Pons (tissue), 1 donor: ENCODE measurements at regions not wholly inside any gene's neighbourhood (a gene's known extent, or its start where the extent isn't known, plus 50 kb on each side); places are given as distances from the start of the nearest gene placed in this dataset.
A peak's percentile ranks its signal among the peaks of the same experiment; 100 is the strongest.
"Not testable (repeated sequence)": the region's sequence is repeated elsewhere in the genome, so short reads cannot be mapped to it uniquely, and the experiment has no call there.

Experiments used
- DNase-seq: peaks from one replicate; pipeline ENCODE4 v3.0.0-alpha.2; 2016; ENCODE audit warnings: low spot score

DNA sequence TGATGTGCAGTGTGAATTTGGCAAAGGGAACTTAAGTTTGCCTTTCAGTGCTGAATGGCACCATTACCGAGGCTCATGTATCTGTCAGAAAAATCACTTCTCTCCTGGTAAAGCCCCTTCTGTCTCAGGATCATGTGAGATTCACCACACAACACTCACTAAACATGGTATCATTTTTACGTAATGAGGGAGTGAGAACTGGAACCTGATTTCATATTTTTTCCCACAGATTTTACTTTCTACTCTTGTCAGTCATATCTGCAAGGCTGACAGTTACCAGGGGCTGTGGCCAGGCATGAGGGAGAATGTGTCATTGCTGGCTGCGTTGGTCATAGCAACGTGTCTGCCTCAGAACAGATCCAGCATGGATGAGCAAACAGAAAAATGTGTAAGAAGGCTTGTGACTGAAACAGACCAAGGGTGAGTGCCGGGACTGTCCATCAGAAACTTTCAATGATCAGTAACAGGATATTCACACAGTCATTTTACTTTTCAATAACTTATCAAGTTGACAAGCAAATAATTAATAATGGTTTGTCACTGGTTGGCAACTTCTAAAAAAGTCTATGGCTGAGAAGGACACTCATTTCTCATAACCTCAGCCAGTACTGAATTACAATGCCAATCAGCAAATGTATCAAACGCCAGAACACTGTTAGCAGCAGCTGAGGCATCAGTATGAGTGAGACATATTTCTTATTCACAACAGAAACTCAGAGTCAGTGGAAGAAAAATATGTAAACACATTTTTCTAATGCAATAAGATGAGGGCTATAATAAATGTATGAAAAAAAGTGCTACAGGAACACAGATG lies 100.5 kb downstream of the CDC42EP3 start:
- DNase-seq, result no peak

- no peak for DNase-seq
Observed at GRCh38 chr2:37571587-37572136, 99.8 kb downstream of the CDC42EP3 start.

- DNase-seq, result no peak
Observed at GRCh38 chr2:37573451-37574388, 97.7 kb downstream of the CDC42EP3 start.

DNA sequence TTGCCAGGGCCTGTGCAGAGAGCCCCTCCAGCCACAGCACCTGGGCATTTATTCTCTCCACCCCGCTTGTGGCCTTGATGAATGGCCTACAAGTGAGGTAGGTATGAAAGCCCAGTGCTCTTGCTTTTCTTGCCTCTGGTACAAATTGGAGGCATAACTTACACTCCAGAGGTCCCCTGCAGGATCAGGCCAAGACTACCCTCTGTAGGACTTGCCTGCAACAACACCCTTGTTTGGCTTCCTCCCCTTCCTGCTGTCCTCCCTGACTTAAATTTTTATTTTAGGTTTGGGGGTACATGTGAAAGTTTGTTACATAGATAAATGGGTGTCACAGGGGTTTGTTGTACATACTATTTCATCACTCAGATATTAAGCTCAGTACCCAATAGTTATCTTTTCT lies 95.7 kb downstream of the CDC42EP3 start:
- no peak for DNase-seq

DNA sequence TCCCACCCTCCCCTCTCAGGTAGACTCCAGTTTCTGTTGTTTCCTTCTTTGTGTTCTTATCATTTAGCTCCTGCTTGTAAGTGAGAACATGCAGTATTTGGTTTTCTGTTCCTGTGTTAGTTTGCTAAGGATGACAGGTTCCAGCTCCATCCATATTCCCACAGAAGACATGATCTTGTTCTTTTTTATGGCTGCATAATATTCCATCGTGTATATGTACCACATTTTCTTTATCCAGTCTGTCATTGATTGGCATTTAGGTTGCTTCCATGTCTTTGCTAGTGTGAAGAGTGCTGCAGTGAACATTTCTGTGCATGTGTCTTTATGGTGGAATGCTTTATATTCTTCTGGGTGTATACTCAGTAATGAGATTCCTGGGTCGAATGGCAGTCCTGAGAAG lies 95.2 kb downstream of the CDC42EP3 start:
- DNase-seq, result not testable (repeated sequence)

- no peak for DNase-seq
Observed at GRCh38 chr2:37576831-37577230, 94.6 kb downstream of the CDC42EP3 start.

GRCh38 chr2:37579192-37579713 lies 92.2 kb downstream of the CDC42EP3 start:
- DNase-seq, result no peak

- DNase-seq, result not testable (repeated sequence)
Observed at GRCh38 chr2:37579949-37580348, 91.5 kb downstream of the CDC42EP3 start.

DNA sequence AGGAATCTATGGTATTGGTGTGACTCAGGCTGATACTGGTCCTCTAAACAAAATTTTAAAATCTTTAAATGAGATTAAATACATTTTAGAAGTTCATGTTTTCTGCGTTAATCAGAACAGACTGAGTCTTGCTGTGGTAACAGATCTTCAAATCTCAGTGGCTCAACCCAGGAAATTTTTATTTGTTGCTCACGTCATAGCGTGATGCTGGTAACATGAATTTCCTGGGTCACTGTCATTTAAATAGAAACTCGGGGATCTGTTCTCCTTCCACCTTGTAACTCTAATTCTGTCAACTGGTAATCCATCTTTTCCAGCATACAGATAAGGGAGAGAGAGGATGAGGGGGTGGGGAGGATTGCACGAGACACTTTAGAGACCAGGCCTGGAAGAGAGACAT lies 90.0 kb downstream of the CDC42EP3 start:
- no peak for DNase-seq

GRCh38 chr2:37582481-37583220 lies 88.8 kb downstream of the CDC42EP3 start:
- DNase-seq, result no peak

- no peak for DNase-seq
Observed at GRCh38 chr2:37583402-37583801, 88.0 kb downstream of the CDC42EP3 start.

DNA sequence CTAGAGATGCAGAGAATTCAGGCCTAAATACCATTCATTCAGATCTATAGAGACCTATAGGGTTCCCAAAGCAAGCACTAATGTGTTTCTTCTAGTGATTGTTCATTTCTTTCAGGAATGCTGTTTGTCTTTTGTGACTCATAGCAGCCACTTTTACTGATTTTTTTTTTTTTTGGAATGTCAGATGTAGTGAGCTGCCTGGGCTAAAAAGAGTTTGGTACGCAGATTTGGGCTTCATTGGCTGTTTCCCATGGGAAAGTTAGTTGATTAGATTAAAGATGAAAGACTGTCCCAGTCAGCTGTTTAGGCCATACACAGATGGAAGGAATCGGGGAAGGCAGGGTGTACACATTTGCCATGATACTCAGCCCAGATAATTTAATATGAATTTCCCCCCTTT lies 87.6 kb downstream of the CDC42EP3 start:
- no peak for DNase-seq

GRCh38 chr2:37585295-37585908 lies 86.0 kb downstream of the CDC42EP3 start:
- DNase-seq, result no peak

- DNase-seq, result peak; percentile 16
Observed at GRCh38 chr2:37585982-37586621, 85.3 kb downstream of the CDC42EP3 start.

- no peak for DNase-seq
Observed at GRCh38 chr2:37586663-37587317, 84.7 kb downstream of the CDC42EP3 start.

DNA sequence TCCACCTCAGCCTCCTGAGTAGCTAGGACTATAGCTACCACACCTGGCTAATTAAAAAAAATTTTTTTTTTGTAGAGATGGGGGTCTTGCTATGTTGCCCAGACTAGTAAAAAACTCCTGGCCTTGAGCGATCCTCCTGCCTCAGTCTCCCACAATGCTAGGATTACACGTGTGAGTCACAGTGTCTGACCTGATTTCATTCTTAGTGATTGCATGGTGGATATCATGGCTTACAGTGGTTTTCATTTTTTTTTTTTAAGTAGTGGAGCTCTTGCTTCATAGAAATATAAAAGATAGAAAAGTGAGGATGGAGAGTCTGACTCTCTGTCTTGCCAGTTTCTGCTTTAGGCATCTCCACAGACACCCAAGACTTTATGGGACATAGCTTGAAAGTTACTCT lies 83.6 kb downstream of the CDC42EP3 start:
- no peak for DNase-seq

GRCh38 chr2:37588316-37588777 lies 83.1 kb downstream of the CDC42EP3 start:
- DNase-seq, result no peak

DNA sequence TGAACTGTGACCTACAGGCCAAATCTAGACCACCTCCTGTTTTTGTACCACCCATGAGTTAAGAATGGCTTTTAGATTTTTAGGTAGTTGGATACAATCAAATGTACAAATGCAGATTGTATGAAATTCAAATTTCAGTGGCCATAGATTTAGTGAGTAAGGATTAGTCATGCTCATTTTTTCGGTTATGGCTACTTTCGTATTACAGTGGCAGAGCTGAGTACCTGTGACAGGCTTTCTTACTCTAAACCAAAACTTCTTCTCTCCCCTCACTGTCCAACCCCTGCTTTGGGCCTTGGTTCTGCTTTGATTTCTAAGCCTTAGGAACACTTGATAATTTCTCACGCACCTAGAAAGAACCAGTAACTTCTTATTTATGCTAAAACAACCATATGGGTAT lies 82.1 kb downstream of the CDC42EP3 start:
- DNase-seq, result no peak

DNA sequence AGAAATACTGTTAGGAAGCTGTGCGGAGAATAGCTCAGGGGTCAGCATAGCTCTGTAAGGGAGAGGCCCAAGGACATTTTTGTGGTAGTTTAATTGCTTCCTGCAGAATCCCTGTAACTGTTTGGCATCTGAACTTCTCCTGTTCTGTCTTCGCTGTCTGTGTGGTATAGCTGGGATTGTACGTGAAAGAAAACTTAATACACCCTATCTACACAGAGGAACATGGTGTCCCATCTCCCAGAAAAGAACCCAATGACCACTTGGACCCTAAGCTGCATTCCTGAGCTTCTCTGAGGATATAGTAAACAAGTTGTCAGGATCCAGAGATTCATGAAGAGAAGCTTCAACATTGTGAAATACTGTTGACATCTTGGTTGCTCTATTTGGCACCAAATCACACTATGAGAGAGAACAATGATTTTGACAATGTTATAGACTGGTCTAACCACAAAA lies 81.3 kb downstream of the CDC42EP3 start:
- no peak for DNase-seq
